Trophoblast cell (in vitro differentiated cells and primary cell): ENCODE measurements at regions not wholly inside any gene's neighbourhood (a gene's known extent, or its start where the extent isn't known, plus 50 kb on each side); places are given as distances from the start of the nearest gene placed in this dataset.

Source experiments
- DNase-seq, 2 donors: peaks; one replicate each; pipeline ENCODE4 v3.0.0-alpha.2; 2016
- H2AFZ ChIP-seq: 2 replicates; pipeline ENCODE4 v1.6.1; 2013; ENCODE audit warnings: low read length, moderate library complexity, mild to moderate bottlenecking; ENCODE audit not compliant: insufficient read depth, poor library complexity
- H2AK5ac ChIP-seq: 2 replicates; pipeline ENCODE4 v1.6.1; 2013; ENCODE audit warnings: mild to moderate bottlenecking, low read length
- H2BK120ac ChIP-seq: 2 replicates; pipeline ENCODE4 v1.6.1; 2013; ENCODE audit warnings: low read length, mild to moderate bottlenecking, moderate library complexity; ENCODE audit not compliant: insufficient read depth, poor library complexity
- H2BK12ac ChIP-seq: 2 replicates; pipeline ENCODE4 v1.6.1; 2013; ENCODE audit warnings: mild to moderate bottlenecking, low read length, moderate library complexity
- H2BK5ac ChIP-seq: 2 replicates; pipeline ENCODE4 v1.6.1; 2013; ENCODE audit warnings: low read length, low read depth, moderate library complexity, mild to moderate bottlenecking; ENCODE audit not compliant: poor library complexity
- H3K14ac ChIP-seq: 2 replicates; pipeline ENCODE4 v1.6.1; 2013; ENCODE audit warnings: mild to moderate bottlenecking, low read length
- H3K18ac ChIP-seq: 2 replicates; pipeline ENCODE4 v1.6.1; 2013; ENCODE audit warnings: mild to moderate bottlenecking, low read length
- H3K23ac ChIP-seq: 2 replicates; pipeline ENCODE4 v1.6.1; 2013; ENCODE audit warnings: low read length
- H3K27ac ChIP-seq: 2 replicates; pipeline ENCODE4 v1.5.1; 2013; ENCODE audit warnings: low read depth, mild to moderate bottlenecking, inconsistent platforms, low read length, moderate library complexity
- H3K27me3 ChIP-seq: 2 replicates; pipeline ENCODE4 v1.6.1; 2013; ENCODE audit warnings: inconsistent platforms, mild to moderate bottlenecking, low read length, moderate library complexity; ENCODE audit not compliant: insufficient read depth
- H3K36me3 ChIP-seq, 2 experiments: 1 replicate in 1 of 2; 2 replicates in 1 of 2; pipeline ENCODE4 v1.6.1; 2013; ENCODE audit warnings: low read length in 2 of 2, mild to moderate bottlenecking in 2 of 2, moderate library complexity in 1 of 2; ENCODE audit not compliant: insufficient read depth in 2 of 2, control insufficient read depth in 1 of 2
- H3K4ac ChIP-seq: 2 replicates; pipeline ENCODE4 v1.6.1; 2013; ENCODE audit warnings: low read depth, mild to moderate bottlenecking, low read length, moderate library complexity
- H3K4me1 ChIP-seq, 2 experiments: 1 replicate in 1 of 2; 2 replicates in 1 of 2; pipeline ENCODE4 v1.6.1; 2013; ENCODE audit warnings: low read length in 2 of 2, mild to moderate bottlenecking in 2 of 2, moderate library complexity in 1 of 2; ENCODE audit not compliant: insufficient read depth in 2 of 2, control insufficient read depth in 1 of 2
- H3K4me2 ChIP-seq: 2 replicates; pipeline ENCODE4 v1.6.1; 2013; ENCODE audit warnings: inconsistent platforms, mild to moderate bottlenecking, low read length, moderate library complexity
- H3K4me3 ChIP-seq: 2 replicates; pipeline ENCODE4 v1.5.1; 2013; ENCODE audit warnings: mild to moderate bottlenecking, low read depth, low read length, inconsistent platforms
- H3K79me1 ChIP-seq: one replicate; pipeline ENCODE4 v1.6.1; 2013; ENCODE audit warnings: low read length
- H3K79me2 ChIP-seq: 2 replicates; pipeline ENCODE4 v1.6.1; 2013; ENCODE audit warnings: low read length, mild to moderate bottlenecking; ENCODE audit not compliant: control insufficient read depth, insufficient read depth, poor library complexity
- H3K9ac ChIP-seq: 2 replicates; pipeline ENCODE4 v1.6.1; 2013; ENCODE audit warnings: mild to moderate bottlenecking, low read length
- H3K9me3 ChIP-seq: 2 replicates; pipeline ENCODE4 v1.6.1; 2013; ENCODE audit warnings: low read depth, mild to moderate bottlenecking, control low read depth, inconsistent platforms, low read length; ENCODE audit not compliant: insufficient read depth
- H4K12ac ChIP-seq: 2 replicates; pipeline ENCODE4 v1.6.1; 2013; ENCODE audit warnings: low read depth, mild to moderate bottlenecking, low read length, moderate library complexity
- H4K8ac ChIP-seq: 2 replicates; pipeline ENCODE4 v1.6.1; 2013; ENCODE audit warnings: low read depth, mild to moderate bottlenecking, low read length, moderate library complexity
- H4K91ac ChIP-seq: one replicate; pipeline ENCODE4 v1.6.1; 2013; ENCODE audit warnings: low read depth, mild to moderate bottlenecking, low read length, moderate library complexity
- WGBS: extraction: QIAGEN DNeasy Blood & Tissue Kit; methylation state at CpG from one replicate; pipeline ENCODE4 v1.1.7; 2013; ENCODE audit warnings: missing lambda C conversion rate; ENCODE audit not compliant: insufficient read length, insufficient coverage; ENCODE audit errors: extremely low coverage; 5-methylcytosine and 5-hydroxymethylcytosine counted together

GRCh38 chr6:98590997-98591396, 243.4 kb upstream of the POU3F2 start:
- H3K9ac ChIP-seq = no peak overlapping the region
- H4K8ac ChIP-seq = no peak overlapping the region
- H3K27me3 ChIP-seq = no peaks in the 10 kb centered on the region
- H3K36me3 ChIP-seq = no peaks in the 10 kb centered on the region
- no peaks in the 10 kb centered on the region for H3K4me1 ChIP-seq
- no peak overlapping the region for H3K4me2 ChIP-seq
- H3K18ac ChIP-seq = no peak overlapping the region
- H3K4ac ChIP-seq = no peak overlapping the region
- H2AK5ac ChIP-seq = no peak overlapping the region
- H2AFZ ChIP-seq = no peak overlapping the region
- DNase-seq = no peak
- no peak overlapping the region for H2BK12ac ChIP-seq
- no peak overlapping the region for H3K14ac ChIP-seq
- no peaks in the 10 kb centered on the region for H3K79me1 ChIP-seq
- no peak overlapping the region for H2BK5ac ChIP-seq
- H4K91ac ChIP-seq = no peak overlapping the region
- no peaks in the 10 kb centered on the region for H3K9me3 ChIP-seq
- no peak overlapping the region for H3K4me3 ChIP-seq
- no peak overlapping the region for H3K23ac ChIP-seq
- H3K27ac ChIP-seq = no peak overlapping the region
- no peaks in the 10 kb centered on the region for H3K79me2 ChIP-seq
- no peak overlapping the region for H2BK120ac ChIP-seq
- H4K12ac ChIP-seq = no peak overlapping the region
- WGBS = no CpG with 5 or more reads among the region's 2 CpGs

DNA sequence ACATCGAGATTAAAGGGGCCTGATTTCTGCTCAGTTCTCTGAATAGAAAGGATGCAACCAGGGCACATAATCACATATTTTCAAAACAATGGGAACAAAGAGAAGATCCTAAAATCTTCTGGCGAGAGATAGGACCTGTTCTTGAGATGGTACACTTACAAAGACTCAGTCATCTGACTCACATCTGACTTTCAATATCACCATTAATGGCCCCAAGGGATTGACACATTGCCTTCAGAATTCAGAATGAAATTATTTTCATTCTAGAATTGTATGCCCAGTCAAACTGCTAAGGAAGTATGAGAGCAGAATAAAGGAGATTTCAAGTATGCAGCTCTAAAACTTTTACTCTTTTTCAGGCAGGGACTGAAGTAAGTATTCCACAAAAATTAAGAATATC, 240.7 kb upstream of the POU3F2 start:
- H3K4me2 ChIP-seq = no peak overlapping the region
- no peak overlapping the region for H3K18ac ChIP-seq
- no peak overlapping the region for H4K8ac ChIP-seq
- DNase-seq = no peak
- H2BK120ac ChIP-seq = no peak overlapping the region
- H3K4ac ChIP-seq = no peak overlapping the region
- no peaks in the 10 kb centered on the region for H3K79me2 ChIP-seq
- no peak overlapping the region for H3K27ac ChIP-seq
- H3K79me1 ChIP-seq = no peaks in the 10 kb centered on the region
- H2BK12ac ChIP-seq = no peak overlapping the region
- no peak overlapping the region for H2BK5ac ChIP-seq
- H2AK5ac ChIP-seq = no peak overlapping the region
- no peak overlapping the region for H3K14ac ChIP-seq
- no peak overlapping the region for H3K4me3 ChIP-seq
- H3K4me1 ChIP-seq = no peaks in the 10 kb centered on the region
- no peak overlapping the region for H3K9ac ChIP-seq
- H3K27me3 ChIP-seq = no peaks in the 10 kb centered on the region
- WGBS = no CpG with 5 or more reads among the region's 2 CpGs
- no peak overlapping the region for H3K23ac ChIP-seq
- no peaks in the 10 kb centered on the region for H3K36me3 ChIP-seq
- H2AFZ ChIP-seq = no peak overlapping the region
- H4K12ac ChIP-seq = no peak overlapping the region
- H4K91ac ChIP-seq = no peak overlapping the region
- H3K9me3 ChIP-seq = no peaks in the 10 kb centered on the region

DNA sequence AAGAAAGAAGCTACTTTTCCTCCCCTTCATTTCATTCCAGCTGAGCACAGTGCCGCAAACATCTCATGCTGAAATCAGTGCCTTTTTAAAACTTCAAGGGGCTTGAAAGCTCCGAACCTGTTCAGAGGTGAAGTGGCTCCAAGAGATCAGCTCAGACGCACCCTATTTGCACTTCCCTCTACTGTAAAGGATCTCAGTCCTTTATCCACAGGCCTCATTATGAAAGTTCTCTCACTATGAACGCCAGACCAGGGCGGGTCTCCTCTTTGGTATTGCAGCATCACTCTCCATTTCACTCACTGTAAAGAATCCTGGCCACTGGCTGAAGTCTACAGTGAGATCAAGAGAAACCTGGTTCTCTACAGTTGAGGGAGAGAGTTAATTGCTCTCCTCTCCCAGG, 232.7 kb upstream of the POU3F2 start:
- no peaks in the 10 kb centered on the region for H3K27me3 ChIP-seq
- H4K8ac ChIP-seq = no peak overlapping the region
- H4K91ac ChIP-seq = no peak overlapping the region
- no peak overlapping the region for H2BK12ac ChIP-seq
- H2AK5ac ChIP-seq = no peak overlapping the region
- no peak overlapping the region for H3K23ac ChIP-seq
- H3K27ac ChIP-seq = no peak overlapping the region
- H3K36me3 ChIP-seq = no peaks in the 10 kb centered on the region
- no peak overlapping the region for H3K4me2 ChIP-seq
- H2BK5ac ChIP-seq = no peak overlapping the region
- no peaks in the 10 kb centered on the region for H3K4me1 ChIP-seq
- H3K4ac ChIP-seq = no peak overlapping the region
- H3K9ac ChIP-seq = no peak overlapping the region
- H3K18ac ChIP-seq = no peak overlapping the region
- H3K9me3 ChIP-seq = no peaks in the 10 kb centered on the region
- H3K79me2 ChIP-seq = no peaks in the 10 kb centered on the region
- H3K14ac ChIP-seq = no peak overlapping the region
- H3K4me3 ChIP-seq = no peak overlapping the region
- H2AFZ ChIP-seq = no peak overlapping the region
- no peaks in the 10 kb centered on the region for H3K79me1 ChIP-seq
- H4K12ac ChIP-seq = no peak overlapping the region
- no peak overlapping the region for H2BK120ac ChIP-seq
- no peak for DNase-seq
- WGBS = no CpG with 5 or more reads among the region's 5 CpGs

- H4K8ac ChIP-seq = no peak overlapping the region
- H3K9me3 ChIP-seq = no peaks in the 10 kb centered on the region
- no peak overlapping the region for H4K12ac ChIP-seq
- no peak overlapping the region for H3K23ac ChIP-seq
- H3K4ac ChIP-seq = no peak overlapping the region
- no peak overlapping the region for H3K14ac ChIP-seq
- H2BK120ac ChIP-seq = no peak overlapping the region
- H2AFZ ChIP-seq = no peak overlapping the region
- H2BK12ac ChIP-seq = no peak overlapping the region
- H3K27ac ChIP-seq = no peak overlapping the region
- no peaks in the 10 kb centered on the region for H3K4me1 ChIP-seq
- no peak overlapping the region for H3K4me3 ChIP-seq
- H3K9ac ChIP-seq = no peak overlapping the region
- no peaks in the 10 kb centered on the region for H3K79me2 ChIP-seq
- no peak overlapping the region for H3K18ac ChIP-seq
- no peaks in the 10 kb centered on the region for H3K27me3 ChIP-seq
- no CpG with 5 or more reads among the region's 1 CpG for WGBS
- no peak overlapping the region for H2BK5ac ChIP-seq
- H3K36me3 ChIP-seq = no peaks in the 10 kb centered on the region
- H3K79me1 ChIP-seq = no peaks in the 10 kb centered on the region
- no peak for DNase-seq
- no peak overlapping the region for H2AK5ac ChIP-seq
- no peak overlapping the region for H3K4me2 ChIP-seq
- H4K91ac ChIP-seq = no peak overlapping the region
These were observed 228.7 kb upstream of the POU3F2 start for GRCh38 chr6:98605705-98606104.
